Stomach smooth muscle (tissue), 2 donors: ENCODE measurements at regions not wholly inside any gene's neighbourhood (a gene's known extent, or its start where the extent isn't known, plus 50 kb on each side); places are given as distances from the start of the nearest gene placed in this dataset.
"Not testable (repeated sequence)": the region's sequence is repeated elsewhere in the genome, so short reads cannot be mapped to it uniquely, and the experiment has no call there.

Experiments used
- H3K27ac ChIP-seq: one replicate; pipeline ENCODE4 v1.7.0; 2013; ENCODE audit warnings: mild to moderate bottlenecking, low read length, inconsistent platforms
- H3K27me3 ChIP-seq, 2 donors: one replicate each; pipeline ENCODE4 v1.7.0; 2013; ENCODE audit warnings: low read length in 2 of 2; ENCODE audit not compliant: insufficient read depth in 2 of 2, control insufficient read depth in 1 of 2
- H3K36me3 ChIP-seq, 2 donors: one replicate each; pipeline ENCODE4 v1.7.0; 2013; ENCODE audit warnings: low read length in 2 of 2; ENCODE audit not compliant: control insufficient read depth in 2 of 2, insufficient read depth in 2 of 2
- H3K4me1 ChIP-seq: one replicate; pipeline ENCODE4 v1.7.0; 2013; ENCODE audit warnings: low read length; ENCODE audit not compliant: control insufficient read depth, insufficient read depth
- H3K4me3 ChIP-seq, 2 donors: one replicate each; pipeline ENCODE4 v1.7.0; 2013; ENCODE audit warnings: low read length in 2 of 2
- H3K9ac ChIP-seq, 2 donors: one replicate each; pipeline ENCODE4 v1.7.0; 2013; ENCODE audit warnings: low read length in 2 of 2, mild to moderate bottlenecking in 1 of 2
- H3K9me3 ChIP-seq, 2 donors: one replicate each; pipeline ENCODE4 v1.7.0; 2013; ENCODE audit warnings: low read length in 2 of 2; ENCODE audit not compliant: control insufficient read depth in 2 of 2
- donor health status: healthy.
- donor health status: Pancreatic carcinoma.

DNA sequence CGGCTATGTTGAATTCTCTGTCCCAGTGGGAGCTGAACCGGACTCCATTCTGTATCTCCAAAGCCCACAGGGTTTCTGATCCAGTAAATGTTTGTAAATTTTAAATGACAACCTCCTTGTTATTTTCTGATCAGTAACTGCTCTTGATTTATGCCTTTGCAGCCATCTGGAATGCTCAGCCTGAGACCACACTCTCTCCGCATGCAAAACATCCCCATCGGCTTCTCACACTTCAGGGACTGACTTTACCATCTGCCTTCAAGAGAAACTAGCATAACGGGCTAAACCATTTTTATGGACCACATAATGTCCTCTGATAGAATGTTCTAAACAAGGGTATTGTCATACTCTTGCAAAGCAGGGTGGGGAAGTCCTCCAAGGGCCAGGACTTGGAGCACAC lies 94.5 kb upstream of the FOXQ1 start:
- no peaks in the 10 kb centered on the region for H3K4me1 ChIP-seq
- H3K27me3 ChIP-seq = no peaks in the 10 kb centered on the region
- H3K9me3 ChIP-seq = no peaks in the 10 kb centered on the region
- no peak overlapping the region for H3K4me3 ChIP-seq
- no peak overlapping the region for H3K27ac ChIP-seq
- no peak overlapping the region for H3K9ac ChIP-seq
- no peaks in the 10 kb centered on the region for H3K36me3 ChIP-seq

DNA sequence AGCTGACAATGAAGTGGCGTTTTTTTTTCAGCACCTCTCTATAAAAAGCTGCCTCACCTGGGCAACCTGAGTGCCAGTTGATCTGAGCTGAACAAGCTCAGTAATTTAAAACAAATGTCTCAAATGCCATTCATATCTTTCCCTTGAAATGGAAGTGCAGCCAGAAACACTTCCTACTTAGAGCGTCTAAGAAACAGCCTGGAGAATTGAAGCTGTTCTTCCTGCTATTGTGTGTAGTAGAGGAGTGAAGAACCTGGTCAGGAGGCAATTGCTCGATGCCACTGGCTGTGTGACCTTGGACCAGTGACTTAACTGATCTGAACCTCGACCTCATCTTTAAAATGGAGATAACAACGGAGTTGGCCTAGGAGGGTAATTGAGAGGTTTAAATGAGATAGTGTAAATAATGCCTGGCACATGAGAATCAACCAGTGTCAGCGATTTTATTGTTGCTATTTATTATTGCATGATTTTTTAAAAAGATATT lies 95.4 kb upstream of the FOXQ1 start:
- Histone ChIP-seq H3K36me3 (no peaks in the 10 kb centered on the region), H3K27ac (no peak overlapping the region), H3K4me3 (no peak overlapping the region), H3K9ac (no peak overlapping the region), H3K9me3 (no peaks in the 10 kb centered on the region), H3K27me3 (no peaks in the 10 kb centered on the region), H3K4me1 (no peaks in the 10 kb centered on the region)

DNA sequence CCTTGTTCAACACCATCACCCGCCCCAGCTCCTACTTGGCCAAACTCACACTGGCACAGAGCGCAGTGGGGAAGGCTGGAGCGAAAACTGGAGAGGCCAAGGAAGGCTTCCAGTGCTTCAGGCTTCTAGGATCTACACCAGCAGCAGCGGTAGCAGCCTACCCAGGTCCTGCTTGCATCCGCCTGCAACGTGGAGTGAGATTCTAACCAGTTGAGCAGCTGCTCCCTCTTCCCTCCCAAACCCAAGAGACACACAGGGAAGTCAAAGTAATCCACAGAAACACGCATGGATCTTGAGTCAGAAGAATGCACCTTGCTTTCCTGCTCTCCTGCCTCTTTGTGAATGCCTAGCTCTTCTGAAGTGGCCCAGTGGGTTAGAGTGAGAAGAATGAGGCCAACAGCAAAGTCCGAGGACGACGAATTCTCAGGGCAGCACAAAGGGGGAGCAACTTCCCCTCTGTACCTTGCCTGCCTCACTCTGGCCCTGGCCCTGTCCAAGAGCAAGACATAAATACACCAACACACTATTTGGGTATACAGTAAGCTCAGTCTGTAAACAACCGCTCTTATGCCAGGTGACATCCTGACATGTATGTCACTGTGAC lies 95.9 kb upstream of the FOXQ1 start:
- H3K27ac ChIP-seq = no peak overlapping the region
- H3K27me3 ChIP-seq = no peaks in the 10 kb centered on the region

DNA sequence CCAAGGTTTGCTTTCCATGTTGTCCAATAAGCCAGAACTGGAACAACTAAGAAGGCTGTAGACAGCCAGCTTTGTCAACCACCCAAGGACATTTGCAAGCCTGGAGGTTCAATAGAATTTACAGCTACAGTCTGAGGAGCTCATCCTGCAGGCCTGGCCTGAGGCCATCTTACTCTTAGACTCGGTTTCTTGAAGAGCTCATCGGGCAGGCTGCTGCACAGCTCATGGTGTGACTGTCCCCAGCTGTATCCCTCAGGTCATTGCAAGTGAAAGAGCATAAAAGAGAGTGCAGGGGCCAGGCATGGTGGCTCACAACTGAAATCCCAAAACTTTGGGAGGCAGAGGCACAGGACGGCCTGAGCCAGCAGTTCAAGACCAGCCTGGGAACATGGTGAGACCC lies 96.9 kb upstream of the FOXQ1 start:
- Histone ChIP-seq H3K4me3 (no peak overlapping the region), H3K4me1 (no peaks in the 10 kb centered on the region), H3K9me3 (no peaks in the 10 kb centered on the region), H3K27me3 (no peaks in the 10 kb centered on the region), H3K27ac (no peak overlapping the region), H3K9ac (no peak overlapping the region), H3K36me3 (no peaks in the 10 kb centered on the region)

More for the DNA sequence above, 95.9 kb upstream of the FOXQ1 start:
- Histone ChIP-seq H3K4me3 (no peak overlapping the region), H3K9ac (no peak overlapping the region), H3K36me3 (no peaks in the 10 kb centered on the region), H3K9me3 (no peaks in the 10 kb centered on the region), H3K4me1 (no peaks in the 10 kb centered on the region)

DNA sequence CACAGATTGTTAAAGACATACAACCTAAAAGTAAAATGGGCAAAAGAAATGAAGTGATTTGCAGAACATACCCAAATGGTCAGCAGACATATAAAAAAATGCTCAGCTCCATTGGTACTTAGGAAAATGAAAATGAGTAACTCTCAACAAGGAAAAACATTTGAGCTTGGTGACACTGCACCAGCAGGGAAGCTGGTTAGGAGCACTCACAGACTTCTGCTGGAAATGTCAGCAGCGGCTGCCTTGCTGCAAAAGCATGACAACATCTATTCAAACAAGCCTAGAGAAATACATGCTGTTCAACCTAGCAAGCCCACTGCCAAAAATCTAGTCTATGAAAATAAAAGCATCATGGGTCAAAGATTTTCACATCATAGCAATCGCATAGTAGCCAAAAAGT lies 99.0 kb upstream of the FOXQ1 start:
- Histone ChIP-seq H3K4me1 (no peaks in the 10 kb centered on the region), H3K36me3 (no peaks in the 10 kb centered on the region), H3K4me3 (no peak overlapping the region), H3K27ac (no peak overlapping the region), H3K9ac (no peak overlapping the region), H3K27me3 (no peaks in the 10 kb centered on the region), H3K9me3 (no peaks in the 10 kb centered on the region)

DNA sequence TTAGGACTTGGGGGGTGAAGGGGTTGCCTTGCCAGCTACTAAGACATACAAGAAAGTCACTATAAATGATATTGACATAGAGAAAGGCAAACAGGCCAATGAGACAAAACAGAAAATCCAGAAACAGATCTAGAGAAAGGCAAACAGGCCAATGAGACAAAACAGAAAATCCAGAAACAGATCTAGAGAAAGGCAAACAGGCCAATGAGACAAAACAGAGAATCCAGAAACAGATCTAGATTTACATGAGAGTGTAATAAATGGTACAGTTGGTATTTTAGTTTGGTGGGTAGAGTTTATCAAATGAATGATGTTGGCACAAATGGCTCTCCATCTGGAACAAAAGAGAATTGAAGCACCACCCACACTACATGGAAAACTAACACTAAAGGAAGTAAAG lies 99.8 kb upstream of the FOXQ1 start:
- H3K27ac ChIP-seq, H3K4me3 ChIP-seq, H3K27me3 ChIP-seq, H3K4me1 ChIP-seq, H3K9me3 ChIP-seq, H3K36me3 ChIP-seq, H3K9ac ChIP-seq: not testable (repeated sequence)

DNA sequence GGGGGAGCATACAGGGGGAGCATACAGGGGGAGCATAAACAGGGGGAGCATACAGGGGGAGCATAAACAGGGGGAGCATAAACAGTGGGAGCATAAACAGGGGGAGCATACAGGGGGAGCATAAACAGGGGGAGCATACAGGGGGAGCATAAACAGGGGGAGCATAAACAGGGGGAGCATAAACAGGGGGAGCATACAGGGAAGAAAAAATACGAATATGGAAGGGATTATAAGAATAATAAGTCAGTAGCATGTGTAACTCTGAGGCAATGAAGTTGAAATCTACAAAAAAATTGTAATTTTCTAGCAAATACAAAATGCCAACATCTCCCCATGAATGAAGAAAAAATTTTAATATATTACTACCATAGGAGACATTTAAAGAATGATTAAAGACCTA lies 101.3 kb upstream of the FOXQ1 start:
- H3K27me3 ChIP-seq = not testable (repeated sequence)

DNA sequence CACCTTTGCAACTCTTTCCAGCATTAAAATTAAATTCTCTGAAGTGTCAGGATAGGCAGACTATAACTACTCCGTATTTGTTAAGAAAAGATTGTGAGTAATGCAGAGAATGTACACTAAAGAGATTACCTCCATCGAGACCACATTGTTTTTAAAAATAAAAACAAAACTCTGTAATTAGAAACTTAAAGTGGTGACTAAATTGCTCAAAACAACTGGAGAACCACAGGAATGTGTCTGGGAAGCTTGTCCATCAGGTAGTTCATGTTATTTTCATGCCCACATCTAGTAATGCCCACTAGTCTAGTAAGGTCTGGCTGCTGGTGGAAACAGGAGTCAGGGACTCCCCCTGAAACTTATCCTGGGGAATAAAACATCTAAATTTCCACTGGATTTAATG lies 103.0 kb upstream of the FOXQ1 start:
- Histone ChIP-seq H3K36me3 (no peaks in the 10 kb centered on the region), H3K27ac (no peak overlapping the region), H3K4me1 (no peaks in the 10 kb centered on the region), H3K4me3 (no peak overlapping the region), H3K9ac (no peak overlapping the region), H3K27me3 (no peaks in the 10 kb centered on the region), H3K9me3 (no peaks in the 10 kb centered on the region)

More for the DNA sequence above, 101.3 kb upstream of the FOXQ1 start:
- not testable (repeated sequence) for H3K4me1 ChIP-seq, H3K9me3 ChIP-seq, H3K27ac ChIP-seq, H3K4me3 ChIP-seq, H3K9ac ChIP-seq, H3K36me3 ChIP-seq

DNA sequence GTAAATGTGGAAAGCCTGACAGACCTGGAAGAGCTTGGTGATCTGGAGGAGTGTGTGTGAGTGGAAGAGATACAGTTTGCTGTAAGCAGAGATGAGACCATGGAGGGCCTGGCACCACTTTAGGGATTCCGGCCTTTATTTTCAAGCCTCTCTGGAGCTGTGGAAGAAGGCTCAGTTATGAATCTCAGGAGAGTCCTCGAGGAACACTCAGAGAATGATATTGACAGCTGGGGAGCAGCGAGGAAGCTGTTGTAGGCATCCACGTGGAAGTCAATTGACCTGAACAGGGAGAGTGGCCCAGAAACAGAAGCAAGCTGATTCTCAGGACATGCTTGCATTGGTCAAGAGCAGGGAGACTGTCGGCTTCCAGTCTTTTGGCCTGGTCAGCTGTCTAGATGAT lies 108.4 kb upstream of the FOXQ1 start:
- no peaks in the 10 kb centered on the region for H3K4me1 ChIP-seq
- H3K9me3 ChIP-seq = no peaks in the 10 kb centered on the region
- H3K9ac ChIP-seq = no peak overlapping the region
- H3K4me3 ChIP-seq = no peak overlapping the region
- no peak overlapping the region for H3K27ac ChIP-seq
- H3K36me3 ChIP-seq = no peaks in the 10 kb centered on the region
- no peaks in the 10 kb centered on the region for H3K27me3 ChIP-seq

DNA sequence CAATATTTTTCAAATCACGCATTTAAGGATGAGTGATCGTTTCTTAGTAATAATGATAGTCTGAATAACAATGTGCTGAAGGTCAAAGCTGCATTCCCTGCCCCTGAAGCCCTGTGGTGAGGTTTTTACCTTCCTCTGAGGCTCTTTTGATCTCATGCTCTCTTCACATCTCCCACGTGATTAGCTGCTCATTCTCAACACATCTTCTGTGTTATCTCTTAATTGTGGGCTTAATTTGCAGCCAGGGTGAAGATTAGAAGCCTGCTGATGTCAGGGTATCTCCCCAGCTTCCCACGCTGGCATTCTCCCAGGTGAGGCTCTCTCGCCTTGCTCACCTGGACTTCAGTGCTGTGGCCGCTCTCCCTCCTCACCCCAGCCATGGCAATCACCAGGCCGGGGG lies 109.7 kb upstream of the FOXQ1 start:
- no peaks in the 10 kb centered on the region for H3K27me3 ChIP-seq
- no peaks in the 10 kb centered on the region for H3K36me3 ChIP-seq
- H3K4me3 ChIP-seq = no peak overlapping the region
- H3K9ac ChIP-seq = no peak overlapping the region
- no peaks in the 10 kb centered on the region for H3K9me3 ChIP-seq
- no peaks in the 10 kb centered on the region for H3K4me1 ChIP-seq
- no peak overlapping the region for H3K27ac ChIP-seq

DNA sequence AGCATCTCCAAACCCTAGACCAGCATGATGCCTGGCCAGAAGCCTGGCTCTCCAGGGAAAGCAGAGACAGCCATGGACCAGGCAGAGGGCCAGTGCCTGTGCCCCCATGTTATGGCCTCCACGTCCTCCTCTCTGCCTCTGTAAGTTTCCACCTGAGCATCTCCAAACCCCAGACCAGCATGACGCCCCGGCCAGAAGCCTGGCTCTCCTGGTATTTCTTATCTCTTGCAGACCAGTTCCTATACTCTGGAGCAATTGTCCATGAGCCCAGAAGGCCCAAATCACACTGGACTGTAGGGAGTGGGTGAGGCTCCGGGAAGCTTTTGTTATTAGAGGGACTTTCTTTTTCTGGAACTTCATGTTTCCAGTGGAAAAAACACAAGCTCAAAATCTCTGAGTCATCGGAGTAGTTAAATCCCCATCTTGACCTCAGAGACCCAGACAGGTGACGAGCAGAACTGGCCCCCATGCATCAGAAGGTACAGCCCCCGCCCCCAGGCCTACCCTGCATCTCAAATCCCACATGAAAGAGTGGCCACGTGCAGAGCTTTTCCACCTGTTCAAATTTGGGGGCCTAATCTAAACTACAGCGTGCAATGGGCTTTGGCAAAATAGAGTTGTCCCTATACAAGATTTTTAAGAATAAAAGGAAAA lies 110.2 kb upstream of the FOXQ1 start:
- Histone ChIP-seq H3K9ac (no peak overlapping the region), H3K27me3 (no peaks in the 10 kb centered on the region), H3K36me3 (no peaks in the 10 kb centered on the region), H3K4me3 (no peak overlapping the region), H3K27ac (no peak overlapping the region), H3K4me1 (no peaks in the 10 kb centered on the region), H3K9me3 (no peaks in the 10 kb centered on the region)
